SK-N-SH treated with all-trans-retinoic acid at 6 μM for 48 hours (cell line): ENCODE measurements at regions not wholly inside any gene's neighbourhood (a gene's known extent, or its start where the extent isn't known, plus 50 kb on each side); places are given as distances from the start of the nearest gene placed in this dataset.

ENCODE experiments used
- ATAC-seq: fragments of 200-7000 bp; cut with Tn5 transposase; 3 replicates; pipeline ENCODE4 v1.9.1; 2020; ENCODE audit warnings: mild to moderate bottlenecking, moderate library complexity
- ARNTL ChIP-seq: fragments of 450-650 bp; formaldehyde crosslinking; IDR thresholded peaks from 2 replicates; pipeline ENCODE4 v1.5.0; 2020; ENCODE audit warnings: low read depth, mild to moderate bottlenecking, moderate library complexity, borderline replicate concordance
- BACH2 ChIP-seq: fragments of 250-450 bp; sonication (Bioruptor Pico); IDR thresholded peaks from 2 replicates; pipeline ENCODE4 v1.9.0; 2021; ENCODE audit warnings: mild to moderate bottlenecking, borderline replicate concordance
- CSDC2 ChIP-seq: fragments of 250-450 bp; sonication (Bioruptor Pico); IDR thresholded peaks from 2 replicates; pipeline ENCODE4 v1.5.0; 2020; ENCODE audit warnings: mild to moderate bottlenecking, moderate library complexity
- CSRNP3 ChIP-seq: fragments of 250-450 bp; sonication (Bioruptor Pico); IDR thresholded peaks from 2 replicates; pipeline ENCODE4 v1.5.1; 2021; ENCODE audit warnings: mild to moderate bottlenecking, moderate library complexity
- ESRRG ChIP-seq: fragments of 250-450 bp; sonication (Bioruptor Pico); IDR thresholded peaks from 2 replicates; pipeline ENCODE4 v1.6.1; 2021; ENCODE audit warnings: mild to moderate bottlenecking
- GLIS3 ChIP-seq: fragments of 250-450 bp; sonication (Bioruptor Pico); IDR thresholded peaks from 2 replicates; pipeline ENCODE4 v1.5.0; 2020; ENCODE audit warnings: mild to moderate bottlenecking, moderate library complexity
- ISL1 ChIP-seq: fragments of 250-450 bp; sonication (Bioruptor Pico); IDR thresholded peaks from 2 replicates; pipeline ENCODE4 v2.1.2; 2022; ENCODE audit warnings: mild to moderate bottlenecking, moderate library complexity
- OSR1 ChIP-seq: fragments of 250-450 bp; sonication (Bioruptor Pico); IDR thresholded peaks from 2 replicates; pipeline ENCODE4 v1.8.0; 2022; ENCODE audit warnings: moderate library complexity, mild to moderate bottlenecking, inconsistent platforms
- PATZ1 ChIP-seq: fragments of 250-450 bp; sonication (Bioruptor Pico); IDR thresholded peaks from 2 replicates; pipeline ENCODE4 v1.8.0; 2020; ENCODE audit warnings: mild to moderate bottlenecking, moderate library complexity, borderline replicate concordance
- POU6F1 ChIP-seq: fragments of 250-450 bp; sonication (Bioruptor Pico); IDR thresholded peaks from 2 replicates; pipeline ENCODE4 v1.8.0; 2021; ENCODE audit warnings: low read depth, mild to moderate bottlenecking, moderate library complexity, borderline replicate concordance
- PPARA ChIP-seq: fragments of 250-450 bp; sonication (Bioruptor Pico); IDR thresholded peaks from 2 replicates; pipeline ENCODE4 v1.5.0; 2020; ENCODE audit warnings: mild to moderate bottlenecking, borderline replicate concordance
- RARB ChIP-seq: fragments of 250-450 bp; sonication (Bioruptor Pico); IDR thresholded peaks from 2 replicates; pipeline ENCODE4 v1.8.0; 2021; ENCODE audit warnings: mild to moderate bottlenecking, moderate library complexity
- SNAI2 ChIP-seq: fragments of 250-450 bp; sonication (Bioruptor Pico); IDR thresholded peaks from 2 replicates; pipeline ENCODE4 v1.5.0; 2020; ENCODE audit warnings: mild to moderate bottlenecking, moderate library complexity
- TCF4 ChIP-seq: fragments of 250-450 bp; sonication (Bioruptor Pico); IDR thresholded peaks from 2 replicates; pipeline ENCODE4 v1.8.0; 2021; ENCODE audit warnings: mild to moderate bottlenecking, moderate library complexity, borderline replicate concordance
- TOX ChIP-seq: fragments of 250-450 bp; sonication (Bioruptor Pico); IDR thresholded peaks from 2 replicates; pipeline ENCODE4 v1.8.0; 2021; ENCODE audit warnings: mild to moderate bottlenecking, moderate library complexity, borderline replicate concordance
- TSHZ2 ChIP-seq: fragments of 250-450 bp; sonication (Bioruptor Pico); IDR thresholded peaks from 2 replicates; pipeline ENCODE4 v1.5.0; 2020; ENCODE audit warnings: mild to moderate bottlenecking, moderate library complexity
- ZC3H10 ChIP-seq: fragments of 250-450 bp; sonication (Bioruptor Pico); IDR thresholded peaks from 2 replicates; pipeline ENCODE4 v1.5.1; 2021; ENCODE audit warnings: mild to moderate bottlenecking, moderate library complexity
- ZFP30 ChIP-seq: fragments of 450-650 bp; formaldehyde crosslinking; IDR thresholded peaks from 2 replicates; pipeline ENCODE4 v1.5.0; 2022; ENCODE audit warnings: mild to moderate bottlenecking, moderate library complexity
- ZNF565 ChIP-seq: fragments of 450-650 bp; formaldehyde crosslinking; conservative IDR thresholded peaks from 2 replicates; pipeline ENCODE4 v1.5.0; 2020; ENCODE audit warnings: low read depth, mild to moderate bottlenecking, moderate library complexity
- ZNF70 ChIP-seq: fragments of 450-650 bp; formaldehyde crosslinking; IDR thresholded peaks from 2 replicates; pipeline ENCODE4 v1.5.0; 2020; ENCODE audit warnings: mild to moderate bottlenecking, moderate library complexity
- ZNF8 ChIP-seq: fragments of 450-650 bp; formaldehyde crosslinking; IDR thresholded peaks from 2 replicates; pipeline ENCODE4 v1.5.0; 2020; ENCODE audit warnings: mild to moderate bottlenecking, moderate library complexity
- TF ChIP-seq, protein P1 (sequence below): fragments of 250-450 bp; sonication (Bioruptor Pico); IDR thresholded peaks from 2 replicates; pipeline ENCODE4 v1.5.1; 2020; ENCODE audit warnings: low read depth, mild to moderate bottlenecking, moderate library complexity

GRCh38 chr4:63221477-63221876 is 1187.8 kb downstream of the TECRL start:
- no peak for TF ChIP-seq SNAI2
- no peak for TF ChIP-seq CSDC2 (CRISPR knock-in tag)
- TF ChIP-seq, protein P1, sequence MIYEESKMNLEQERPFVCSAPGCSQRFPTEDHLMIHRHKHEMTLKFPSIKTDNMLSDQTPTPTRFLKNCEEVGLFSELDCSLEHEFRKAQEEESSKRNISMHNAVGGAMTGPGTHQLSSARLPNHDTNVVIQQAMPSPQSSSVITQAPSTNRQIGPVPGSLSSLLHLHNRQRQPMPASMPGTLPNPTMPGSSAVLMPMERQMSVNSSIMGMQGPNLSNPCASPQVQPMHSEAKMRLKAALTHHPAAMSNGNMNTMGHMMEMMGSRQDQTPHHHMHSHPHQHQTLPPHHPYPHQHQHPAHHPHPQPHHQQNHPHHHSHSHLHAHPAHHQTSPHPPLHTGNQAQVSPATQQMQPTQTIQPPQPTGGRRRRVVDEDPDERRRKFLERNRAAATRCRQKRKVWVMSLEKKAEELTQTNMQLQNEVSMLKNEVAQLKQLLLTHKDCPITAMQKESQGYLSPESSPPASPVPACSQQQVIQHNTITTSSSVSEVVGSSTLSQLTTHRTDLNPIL (CRISPR knock-in tag): no peak
- no peak for TF ChIP-seq POU6F1
- TF ChIP-seq TOX (CRISPR knock-in tag): no peak
- TF ChIP-seq GLIS3 (CRISPR knock-in tag): no peak
- no peak for TF ChIP-seq ARNTL (CRISPR knock-in tag)
- no peak for TF ChIP-seq ZFP30
- no peak for TF ChIP-seq CSRNP3 (CRISPR knock-in tag)
- TF ChIP-seq OSR1 (CRISPR knock-in tag): no peak
- TF ChIP-seq PPARA (CRISPR knock-in tag): no peak
- TF ChIP-seq BACH2 (CRISPR knock-in tag): no peak
- TF ChIP-seq TSHZ2 (CRISPR knock-in tag): no peak
- no peak for TF ChIP-seq ESRRG (CRISPR knock-in tag)
- no peak for TF ChIP-seq RARB (CRISPR knock-in tag)
- no peak for TF ChIP-seq PATZ1 (CRISPR knock-in tag)
- TF ChIP-seq TCF4 (CRISPR knock-in tag): no peak
- TF ChIP-seq ISL1 (CRISPR knock-in tag): no peak
- ATAC-seq: no peak

DNA sequence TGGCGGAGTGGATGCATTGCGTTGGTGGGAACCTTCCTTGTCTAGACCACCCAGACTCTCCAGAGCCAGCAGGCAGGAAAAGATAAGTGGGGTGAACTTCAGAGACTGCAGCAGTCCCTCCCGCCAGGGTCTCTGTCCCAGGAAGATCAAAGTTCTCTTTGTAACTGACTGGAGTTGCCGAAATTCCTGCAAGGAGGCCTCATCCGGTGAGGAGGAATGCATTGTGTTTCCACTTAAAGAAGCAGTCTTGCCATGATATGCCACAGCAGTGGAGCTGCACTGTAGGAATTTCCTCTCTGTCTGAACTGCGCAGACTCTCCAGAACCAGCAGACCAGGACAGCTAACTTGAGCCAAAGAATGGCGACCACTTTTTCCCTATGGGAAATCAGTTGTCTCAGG is 1190.4 kb downstream of the TECRL start:
- ATAC-seq: no peak
- TF ChIP-seq OSR1 (CRISPR knock-in tag): no peak
- TF ChIP-seq GLIS3 (CRISPR knock-in tag): no peak
- TF ChIP-seq POU6F1: no peak
- no peak for TF ChIP-seq TOX (CRISPR knock-in tag)
- no peak for TF ChIP-seq TCF4 (CRISPR knock-in tag)
- TF ChIP-seq PPARA (CRISPR knock-in tag): no peak
- TF ChIP-seq RARB (CRISPR knock-in tag): no peak
- no peak for TF ChIP-seq PATZ1 (CRISPR knock-in tag)
- no peak for TF ChIP-seq ISL1 (CRISPR knock-in tag)
- TF ChIP-seq CSRNP3 (CRISPR knock-in tag): no peak
- TF ChIP-seq ZNF565: no peak
- no peak for TF ChIP-seq ZNF8 (CRISPR knock-in tag)
- no peak for TF ChIP-seq ZNF70
- no peak for TF ChIP-seq ZC3H10 (CRISPR knock-in tag)
- TF ChIP-seq ESRRG (CRISPR knock-in tag): no peak
- no peak for TF ChIP-seq ZFP30
